ENCODE measurements at regions not wholly inside any gene's neighbourhood (a gene's known extent, or its start where the extent isn't known, plus 50 kb on each side); places are given as distances from the start of the nearest gene placed in this dataset.
A peak's percentile ranks its signal among the peaks of the same experiment; 100 is the strongest.

DNA sequence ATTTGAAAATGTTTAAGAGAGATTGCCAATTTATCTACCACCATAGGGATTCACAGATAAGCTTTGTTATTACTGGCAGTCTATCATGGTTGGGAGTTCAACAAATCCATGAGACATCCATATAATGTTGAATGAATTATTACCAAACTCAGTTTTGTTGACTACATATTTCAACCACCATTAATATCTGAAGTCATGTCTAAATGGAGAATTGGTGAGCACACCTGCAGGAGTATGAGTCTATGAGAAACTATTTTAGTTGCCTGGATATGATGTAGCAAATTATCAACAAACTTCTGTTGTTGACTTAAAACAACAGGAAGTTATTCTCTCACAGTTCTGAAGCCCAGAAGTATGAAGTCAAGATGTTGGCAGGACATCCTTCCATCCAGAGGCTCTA, 126.8 kb upstream of the FBXL7 start:
- TF ChIP-seq GATA3 (IDR thresholded peaks at IDR 0.05; ENCODE audit: low read depth, low read length): no peak

DNA sequence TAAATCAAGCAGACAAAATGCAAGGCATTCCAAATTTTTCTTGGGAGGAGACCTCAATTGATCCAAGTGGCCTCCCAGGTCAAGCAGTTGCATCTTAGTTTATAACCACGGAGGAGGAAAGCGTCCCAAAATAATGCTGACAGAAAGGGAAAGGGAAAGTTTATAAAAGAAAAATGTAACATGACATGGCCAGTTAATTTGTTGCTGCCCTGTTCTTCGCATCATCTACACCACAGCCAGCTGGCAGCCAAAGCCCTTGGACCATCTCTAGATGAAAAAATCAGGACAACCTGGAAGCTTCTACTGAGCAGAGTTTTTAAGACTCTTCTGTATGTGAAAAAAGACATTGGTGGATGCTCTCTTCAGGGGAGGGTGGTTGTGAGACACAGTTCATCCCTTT, 128.8 kb upstream of the FBXL7 start:
- TF ChIP-seq GATA3 (IDR thresholded peaks at IDR 0.05; ENCODE audit: low read depth, low read length) (no peak), GATA2 (IDR thresholded peaks at IDR 0.05; ENCODE audit: low read depth, low read length) (no peak)

DNA sequence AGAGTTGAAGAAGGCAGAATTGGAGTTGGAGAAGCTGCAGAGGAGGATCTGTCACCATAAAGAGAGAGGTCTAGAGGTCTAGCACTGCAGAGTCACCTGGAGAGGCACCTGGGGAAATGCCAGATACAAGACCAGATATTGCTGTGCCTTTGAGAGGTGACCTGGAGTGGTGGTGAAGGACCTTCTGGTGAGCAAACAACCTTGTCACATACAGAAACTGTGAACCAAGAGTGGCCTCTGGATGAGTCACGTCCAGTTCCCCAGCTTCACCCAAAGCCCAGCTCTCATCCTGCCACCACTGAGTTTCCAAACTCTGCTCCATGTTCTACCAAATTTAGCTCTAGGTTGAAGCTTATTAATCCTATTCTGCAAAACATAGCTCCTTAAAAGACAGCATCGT, 131.1 kb upstream of the FBXL7 start:
- no peak for TF ChIP-seq GATA3 (IDR thresholded peaks at IDR 0.05; ENCODE audit: low read depth, low read length)
- TF ChIP-seq GATA2 (IDR thresholded peaks at IDR 0.05; ENCODE audit: low read depth, low read length): no peak

DNA sequence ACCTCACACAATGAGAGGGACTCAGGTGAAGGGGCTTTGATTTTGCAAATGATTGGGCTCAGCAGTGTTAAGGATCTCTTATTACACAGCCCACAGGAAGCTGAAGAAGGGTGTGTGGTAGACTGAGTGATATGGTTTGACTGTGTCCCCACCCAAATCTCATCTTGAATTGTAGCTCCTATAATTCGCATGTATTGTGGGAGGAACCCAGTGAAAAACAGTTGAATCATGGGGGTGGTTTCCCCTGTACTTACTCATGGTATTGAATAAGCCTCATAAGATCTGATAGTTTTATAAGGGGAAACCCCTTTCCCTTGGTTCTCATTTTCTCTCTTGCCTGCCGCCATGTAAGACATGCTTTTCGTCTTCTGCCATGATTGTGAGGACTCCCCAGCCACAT, 132.5 kb upstream of the FBXL7 start:
- TF ChIP-seq GATA3 (IDR thresholded peaks at IDR 0.05; ENCODE audit: low read depth, low read length) (no peak), GATA2 (IDR thresholded peaks at IDR 0.05; ENCODE audit: low read depth, low read length) (no peak)

DNA sequence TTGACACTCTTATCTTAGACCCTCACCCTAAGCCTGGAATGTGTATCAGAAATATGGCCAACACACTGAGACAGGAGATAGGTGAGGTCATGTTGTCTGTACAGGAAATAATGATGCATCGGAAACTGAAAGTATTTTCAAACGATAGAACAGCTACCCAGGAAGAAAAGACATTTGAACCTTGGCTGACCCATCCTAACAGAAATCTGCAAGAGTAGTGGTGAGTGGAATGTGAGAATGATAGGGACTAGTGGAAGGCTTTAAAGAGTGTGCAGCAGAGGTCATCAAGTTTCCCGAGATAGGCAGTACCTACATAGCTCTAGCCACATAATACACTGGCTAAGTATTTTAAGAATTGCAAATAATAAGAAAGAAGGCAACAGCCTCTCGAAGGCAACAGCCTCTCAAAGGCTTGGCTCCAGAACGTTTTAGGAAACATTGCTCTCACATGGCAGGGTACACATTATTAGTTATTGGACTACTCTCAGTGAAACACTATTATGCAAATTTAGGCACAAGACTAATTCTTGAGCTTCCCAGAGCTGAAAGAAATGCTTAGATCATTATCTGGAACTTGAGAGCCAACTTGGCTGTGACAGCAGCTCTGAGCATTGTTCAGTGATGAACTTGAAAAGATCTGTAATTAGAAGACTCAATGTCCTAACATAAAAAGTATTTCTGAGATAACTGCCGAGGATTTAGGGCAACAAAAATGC, 133.1 kb upstream of the FBXL7 start:
- TF ChIP-seq GATA2 (IDR thresholded peaks at IDR 0.05; ENCODE audit: low read depth, low read length) (no peak), GATA3 (IDR thresholded peaks at IDR 0.05; ENCODE audit: low read depth, low read length) (no peak)

DNA sequence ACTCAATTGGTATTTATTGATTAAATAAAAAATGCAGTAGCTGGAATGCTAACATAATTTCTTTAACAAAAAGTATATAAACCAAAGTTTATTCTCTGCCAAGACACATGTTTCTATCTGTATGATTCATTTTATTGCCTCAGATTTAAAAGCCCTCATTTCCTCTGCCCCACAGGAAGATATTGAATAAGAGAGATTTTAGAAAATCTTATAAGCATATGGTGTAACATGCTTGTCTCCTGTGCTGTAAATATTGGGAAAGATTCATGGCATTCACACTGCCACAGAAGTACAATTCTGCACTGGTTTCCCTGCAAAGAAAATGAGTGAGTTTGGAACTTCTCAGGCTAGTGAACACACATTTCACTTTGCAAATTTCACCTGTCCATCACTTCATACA, 134.9 kb upstream of the FBXL7 start:
- TF ChIP-seq GATA2 (IDR thresholded peaks at IDR 0.05; ENCODE audit: low read depth, low read length) (no peak), GATA3 (IDR thresholded peaks at IDR 0.05; ENCODE audit: low read depth, low read length) (no peak)

DNA sequence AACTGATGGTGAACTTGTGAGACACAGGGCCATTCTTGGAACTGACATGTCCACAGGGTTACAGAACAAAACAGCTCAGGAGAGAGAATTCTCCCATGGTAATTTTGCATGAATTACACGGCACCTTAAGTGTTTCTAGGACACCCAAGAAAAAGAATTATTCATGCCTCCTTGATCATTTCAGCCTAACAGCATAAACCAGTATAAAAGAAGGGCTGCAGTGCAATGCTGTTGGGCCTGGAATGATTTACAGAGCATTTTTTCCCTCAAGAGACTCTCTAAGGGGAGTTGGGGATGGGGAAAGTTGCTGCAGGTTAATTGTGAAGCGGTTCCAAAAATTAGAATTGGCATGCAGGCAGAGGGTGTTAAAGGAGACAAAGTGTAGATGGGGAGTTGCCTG, 136.4 kb upstream of the FBXL7 start:
- TF ChIP-seq GATA2 (IDR thresholded peaks at IDR 0.05; ENCODE audit: low read depth, low read length) (no peak), GATA3 (IDR thresholded peaks at IDR 0.05; ENCODE audit: low read depth, low read length) (no peak)

DNA sequence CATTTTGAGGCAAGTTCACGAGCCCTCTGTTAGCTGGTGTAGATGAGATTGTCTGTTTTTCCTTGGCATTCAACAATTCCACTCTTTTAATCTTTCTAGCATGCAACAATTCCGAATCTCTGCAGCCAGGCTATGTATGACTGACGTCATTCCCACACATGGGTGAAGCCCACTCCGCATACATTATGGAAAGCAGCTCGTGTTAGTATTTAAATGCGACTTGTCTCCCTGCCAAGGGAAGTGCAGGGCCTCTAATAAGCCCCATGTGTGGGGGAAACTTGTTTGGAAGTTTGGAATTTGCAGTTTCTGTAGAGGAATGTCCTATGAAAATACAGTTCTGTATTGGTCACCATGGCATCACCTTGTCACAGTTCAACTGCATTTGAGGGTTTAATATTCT, 146.0 kb upstream of the FBXL7 start:
- TF ChIP-seq GATA2 (IDR thresholded peaks at IDR 0.05; ENCODE audit: low read depth, low read length) (no peak), GATA3 (IDR thresholded peaks at IDR 0.05; ENCODE audit: low read depth, low read length) (no peak)

DNA sequence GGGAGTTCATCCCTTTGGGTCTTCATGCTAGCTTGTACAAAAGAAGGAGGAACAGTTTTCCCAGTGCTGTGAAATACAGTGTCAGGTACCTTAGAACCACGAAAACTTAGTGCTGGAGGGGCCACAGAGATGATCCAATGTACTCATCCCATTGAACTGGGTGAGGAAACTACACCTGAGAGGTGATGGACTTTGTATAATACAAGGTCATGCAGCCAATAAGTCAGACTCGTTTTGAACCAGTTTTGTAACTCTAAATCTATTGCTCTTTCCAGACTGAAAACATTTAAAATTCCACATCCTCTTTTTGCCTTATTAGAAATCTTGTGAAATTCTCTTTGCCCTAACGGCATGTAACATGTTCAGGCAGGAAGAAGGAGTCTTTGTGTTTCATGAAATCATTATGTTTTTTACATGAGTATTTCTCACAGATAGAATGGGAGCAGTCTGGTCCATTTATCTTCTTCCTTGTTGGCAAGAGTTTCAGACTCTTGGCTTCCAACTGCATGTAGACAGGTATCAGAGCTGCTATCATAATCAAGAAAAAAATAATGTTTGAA, 146.8 kb upstream of the FBXL7 start:
- TF ChIP-seq GATA3 (IDR thresholded peaks at IDR 0.05; ENCODE audit: low read depth, low read length): no peak
- TF ChIP-seq GATA2 (IDR thresholded peaks at IDR 0.05; ENCODE audit: low read depth, low read length): no peak

DNA sequence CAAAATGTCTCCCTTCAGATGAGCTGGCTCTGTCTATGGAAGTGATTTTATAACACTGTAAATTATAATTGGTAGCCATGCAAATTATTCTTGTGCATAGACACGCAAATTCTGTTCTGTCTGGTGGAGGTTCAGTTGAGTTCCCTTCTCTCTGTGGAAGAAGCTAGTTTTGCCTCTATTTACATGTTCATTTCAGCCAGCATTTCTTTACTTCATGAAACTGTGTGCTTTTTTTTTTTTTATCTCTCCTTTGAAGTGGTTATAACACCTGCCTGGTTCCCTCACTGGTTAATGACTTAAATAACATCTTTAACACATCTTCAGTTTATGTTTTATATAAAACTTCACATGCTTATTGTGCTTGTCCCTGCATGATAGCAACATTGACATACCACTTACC, 149.4 kb upstream of the FBXL7 start:
- no peak for TF ChIP-seq GATA2 (IDR thresholded peaks at IDR 0.05; ENCODE audit: low read depth, low read length)
- no peak for TF ChIP-seq GATA3 (IDR thresholded peaks at IDR 0.05; ENCODE audit: low read depth, low read length)

DNA sequence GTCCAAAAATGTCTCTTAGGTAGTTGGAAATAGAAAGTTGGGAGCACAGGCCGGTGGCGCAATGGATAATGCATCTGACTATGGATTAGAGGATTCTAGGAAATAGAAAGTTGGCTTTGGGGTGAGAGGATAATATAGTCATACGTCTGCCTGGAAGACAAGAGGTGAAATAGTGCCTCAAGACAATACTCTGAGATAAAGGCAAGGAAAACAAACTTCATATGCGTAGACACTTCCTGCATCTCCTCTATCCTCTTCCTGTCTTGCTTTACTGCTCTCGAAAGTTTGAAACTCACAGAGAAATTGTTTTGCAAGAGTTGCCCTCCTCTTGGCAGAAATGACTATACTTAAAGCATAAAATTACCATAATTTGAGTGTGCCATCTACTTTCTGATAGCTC, 153.2 kb upstream of the FBXL7 start:
- TF ChIP-seq GATA2 (IDR thresholded peaks at IDR 0.05; ENCODE audit: low read depth, low read length) (no peak), GATA3 (IDR thresholded peaks at IDR 0.05; ENCODE audit: low read depth, low read length) (no peak)

DNA sequence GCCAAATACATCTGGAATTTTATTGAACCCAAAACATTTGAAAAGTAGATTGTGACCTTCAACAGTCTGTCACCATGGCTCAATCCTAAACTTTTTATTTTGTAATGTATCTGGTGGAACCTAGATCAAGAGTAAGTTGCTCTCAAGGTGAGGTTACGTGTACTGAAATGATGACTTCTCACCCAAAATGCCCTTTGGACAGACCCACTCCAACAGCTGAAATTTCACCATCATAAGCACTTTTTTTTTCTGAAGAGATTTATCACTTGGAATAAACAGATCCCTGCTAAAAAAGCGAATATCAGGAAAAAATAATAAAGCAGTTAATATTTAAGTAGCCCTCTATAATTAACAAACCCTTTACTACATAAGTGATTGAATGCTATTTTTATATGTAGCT, 155.0 kb upstream of the FBXL7 start:
- TF ChIP-seq GATA2 (IDR thresholded peaks at IDR 0.05; ENCODE audit: low read depth, low read length) (no peak), GATA3 (IDR thresholded peaks at IDR 0.05; ENCODE audit: low read depth, low read length) (no peak)

DNA sequence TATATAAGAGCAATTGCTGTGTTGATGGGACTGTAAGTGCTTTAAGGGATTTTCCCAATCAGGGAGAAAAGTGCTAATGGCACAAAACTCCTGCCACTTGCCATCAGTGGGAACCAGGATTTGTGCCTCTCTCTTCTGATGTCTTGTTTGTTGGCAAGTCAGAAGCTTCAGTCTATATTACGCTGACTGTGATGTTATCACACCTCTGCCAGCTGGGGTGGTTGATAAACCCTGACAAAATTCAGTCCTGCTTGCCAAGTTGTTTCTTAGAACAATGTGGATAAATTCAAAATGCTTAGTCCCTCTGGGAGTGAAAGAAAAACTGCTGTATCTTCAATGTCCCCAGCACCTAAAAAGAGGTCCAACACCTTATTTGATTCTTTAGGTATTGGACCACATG, 161.4 kb upstream of the FBXL7 start:
- TF ChIP-seq GATA3 (IDR thresholded peaks at IDR 0.05; ENCODE audit: low read depth, low read length) (no peak), GATA2 (IDR thresholded peaks at IDR 0.05; ENCODE audit: low read depth, low read length) (peak; percentile 40; the same call in 1 of the 2 replicates)

DNA sequence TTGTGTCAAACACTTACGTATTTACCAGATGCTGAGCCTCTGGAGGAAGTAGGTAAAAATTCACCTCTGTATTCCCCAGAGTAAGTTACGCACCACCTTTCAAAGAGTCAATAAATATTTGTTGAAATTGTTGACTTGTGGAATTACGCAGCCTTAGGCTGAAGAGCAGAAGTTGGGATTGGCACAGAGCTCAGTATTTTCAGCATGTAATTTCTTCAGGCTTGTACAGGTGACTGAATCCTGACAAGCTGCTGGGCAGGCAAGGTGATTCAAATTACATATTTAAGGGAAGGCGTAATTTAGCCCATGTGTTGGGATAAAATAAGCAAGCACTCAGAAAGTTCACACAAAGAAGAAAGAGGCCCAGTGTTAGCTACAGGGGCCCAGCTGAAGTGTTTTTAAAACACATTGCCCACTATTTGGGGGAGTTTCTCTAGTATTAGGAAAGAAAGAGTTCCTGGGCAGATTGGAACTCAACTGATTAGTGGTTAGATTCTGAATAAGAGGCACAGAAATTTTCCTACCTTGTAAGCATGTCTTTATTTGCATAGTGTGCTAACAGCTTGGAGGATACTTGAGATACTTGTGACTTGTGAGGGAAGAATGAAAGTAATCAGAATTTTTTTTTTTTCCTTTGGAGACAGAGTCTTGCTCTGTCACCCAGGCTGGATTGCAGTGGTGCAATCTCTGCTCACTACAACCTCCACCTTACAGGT, 165.3 kb upstream of the FBXL7 start:
- TF ChIP-seq GATA2 (IDR thresholded peaks at IDR 0.05; ENCODE audit: low read depth, low read length) (no peak), GATA3 (IDR thresholded peaks at IDR 0.05; ENCODE audit: low read depth, low read length) (no peak)

DNA sequence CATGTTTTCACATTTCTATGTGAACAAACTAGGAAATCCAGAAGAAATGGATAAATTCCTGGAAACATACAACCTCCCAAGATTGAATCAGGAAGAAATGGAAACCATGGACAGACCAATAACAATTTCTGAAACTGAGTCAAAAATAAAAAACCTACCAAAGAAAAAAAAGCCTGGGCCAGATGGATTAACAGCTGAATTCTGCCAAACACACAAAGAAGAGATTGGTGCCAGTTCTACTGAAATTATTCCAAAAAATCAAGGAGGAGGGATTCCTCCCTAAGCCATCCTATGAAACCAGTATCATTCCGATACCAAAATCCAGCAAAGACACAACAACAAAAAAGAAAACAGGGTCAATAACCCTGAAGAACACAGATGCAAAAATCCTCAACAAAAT, 166.9 kb upstream of the FBXL7 start:
- TF ChIP-seq GATA3 (IDR thresholded peaks at IDR 0.05; ENCODE audit: low read depth, low read length) (no peak), GATA2 (IDR thresholded peaks at IDR 0.05; ENCODE audit: low read depth, low read length) (no peak)
